WTC11 (cell line): ENCODE measurements at regions not wholly inside any gene's neighbourhood (a gene's known extent, or its start where the extent isn't known, plus 50 kb on each side); places are given as distances from the start of the nearest gene placed in this dataset.

ENCODE experiments used
- ATAC-seq: fragments of 200-7000 bp; cut with Tn5 transposase; 2 replicates; pipeline ENCODE4 v1.10.0; 2021; ENCODE audit warnings: mild to moderate bottlenecking, moderate library complexity
- CTCF ChIA-PET: fragments of 300-600 bp; sonication (Branson Sonifier 250); formaldehyde crosslinking; loops from one replicate; lab custom pipeline; 2021; ENCODE audit warnings: antibody characterized with exemption; lab: Charles Lee
- POLR2A ChIA-PET: fragments of 350-600 bp; sonication (Branson Sonifier 250); formaldehyde crosslinking; loops from one replicate; lab custom pipeline; 2021; ENCODE audit warnings: antibody characterized with exemption; lab: Charles Lee
- DNase-seq: peaks from one replicate; pipeline ENCODE4 v3.0.0; 2021; ENCODE audit warnings: low spot score
- H3K27ac Mint-ChIP-seq: 2 replicates; pipeline ENCODE4 v1.8.0; 2021; ENCODE audit warnings: mixed read lengths
- H3K27me3 Mint-ChIP-seq: 2 replicates; pipeline ENCODE4 v1.8.0; 2021; ENCODE audit warnings: low read depth, mild to moderate bottlenecking, moderate library complexity, mixed read lengths
- H3K36me3 Mint-ChIP-seq: 2 replicates; pipeline ENCODE4 v1.8.0; 2021; ENCODE audit warnings: mixed read lengths
- H3K4me1 Mint-ChIP-seq: 2 replicates; pipeline ENCODE4 v1.8.0; 2022; ENCODE audit warnings: mixed read lengths
- H3K4me3 Mint-ChIP-seq: 2 replicates; pipeline ENCODE4 v1.8.0; 2021; ENCODE audit warnings: mild to moderate bottlenecking, moderate library complexity, mixed read lengths
- H3K9me3 Mint-ChIP-seq: 2 replicates; pipeline ENCODE4 v1.8.0; 2021; ENCODE audit warnings: mixed read lengths
- AR ChIP-seq: fragments of 250-450 bp; sonication (Bioruptor Pico); IDR thresholded peaks from 2 replicates; pipeline ENCODE4 v1.9.0; 2021; ENCODE audit warnings: mild to moderate bottlenecking
- ATF1 ChIP-seq: sonication (generic); formaldehyde crosslinking; IDR thresholded peaks from 2 replicates; pipeline ENCODE4 v1.8.1; 2023; ENCODE audit warnings: mild to moderate bottlenecking, moderate library complexity, missing genetic modification reagents
- CREB1 ChIP-seq: sonication (generic); formaldehyde crosslinking; IDR thresholded peaks from 2 replicates; pipeline ENCODE4 v1.8.0; 2023; ENCODE audit warnings: mild to moderate bottlenecking, missing genetic modification reagents
- ETV6 ChIP-seq: sonication (generic); formaldehyde crosslinking; IDR thresholded peaks from 2 replicates; pipeline ENCODE4 v1.8.1; 2022; ENCODE audit warnings: mild to moderate bottlenecking, missing genetic modification reagents
- FOXJ3 ChIP-seq: sonication (generic); formaldehyde crosslinking; IDR thresholded peaks from 2 replicates; pipeline ENCODE4 v1.9.0; 2021; ENCODE audit warnings: missing genetic modification reagents, mild to moderate bottlenecking, borderline replicate concordance
- FOXK1 ChIP-seq: sonication (generic); formaldehyde crosslinking; IDR thresholded peaks from 2 replicates; pipeline ENCODE4 v1.8.0; 2022; ENCODE audit warnings: mild to moderate bottlenecking, moderate library complexity, missing genetic modification reagents
- NFYB ChIP-seq: sonication (generic); formaldehyde crosslinking; conservative IDR thresholded peaks from 2 replicates; pipeline ENCODE4 v1.8.0; 2022; ENCODE audit warnings: low read depth, missing genetic modification reagents
- RELA ChIP-seq: sonication (generic); formaldehyde crosslinking; IDR thresholded peaks from 2 replicates; pipeline ENCODE4 v1.8.1; 2022; ENCODE audit warnings: missing genetic modification reagents, mild to moderate bottlenecking, borderline replicate concordance
- SMAD3 ChIP-seq: sonication (generic); formaldehyde crosslinking; IDR thresholded peaks from 2 replicates; pipeline ENCODE4 v1.8.0; 2022; ENCODE audit warnings: missing genetic modification reagents, mild to moderate bottlenecking, borderline replicate concordance
- SP1 ChIP-seq: sonication (generic); formaldehyde crosslinking; conservative IDR thresholded peaks from 2 replicates; pipeline ENCODE4 v1.8.1; 2022; ENCODE audit warnings: missing genetic modification reagents
- TP53 ChIP-seq: sonication (generic); formaldehyde crosslinking; IDR thresholded peaks from 2 replicates; pipeline ENCODE4 v1.8.1; 2023; ENCODE audit warnings: mild to moderate bottlenecking, missing genetic modification reagents
- ZNF263 ChIP-seq: sonication (generic); formaldehyde crosslinking; IDR thresholded peaks from 2 replicates; pipeline ENCODE4 v1.8.1; 2022; ENCODE audit warnings: low read depth, mild to moderate bottlenecking, moderate library complexity, missing genetic modification reagents
- ZSCAN18 ChIP-seq: fragments of 250-450 bp; sonication (Bioruptor Pico); IDR thresholded peaks from 2 replicates; pipeline ENCODE4 v2.1.2; 2022; ENCODE audit warnings: mild to moderate bottlenecking, moderate library complexity
- TF ChIP-seq, protein P1 (sequence below): sonication (generic); formaldehyde crosslinking; IDR thresholded peaks from 2 replicates; pipeline ENCODE4 v1.8.0; 2022; ENCODE audit warnings: mild to moderate bottlenecking, missing genetic modification reagents
- TF ChIP-seq, protein P2 (sequence below): sonication (generic); formaldehyde crosslinking; IDR thresholded peaks from 2 replicates; pipeline ENCODE4 v1.8.1; 2022; ENCODE audit warnings: mild to moderate bottlenecking, missing genetic modification reagents, moderate library complexity, borderline replicate concordance
- TF ChIP-seq, protein P3 (sequence below): fragments of 250-450 bp; sonication (Bioruptor Pico); conservative IDR thresholded peaks from 2 replicates; pipeline ENCODE4 v1.9.0; 2021; ENCODE audit warnings: mild to moderate bottlenecking

- H3K36me3 Mint-ChIP-seq: no peaks in the 10 kb centered on the region
- POLR2A ChIA-PET: interaction anchor here (1.0 kb wide), 1 partner anchor 29 kb away, joined by 4 read pairs; no protein-coding TSS in a partner anchor
- peaks cover 11% of the 10 kb centered on the region for H3K4me1 Mint-ChIP-seq
- no peaks in the 10 kb centered on the region for H3K27me3 Mint-ChIP-seq
- ATAC-seq (no peak), DNase-seq (no peak)
- no peaks in the 10 kb centered on the region for H3K9me3 Mint-ChIP-seq
- CTCF ChIA-PET: no interaction called here
- H3K27ac Mint-ChIP-seq: no peak overlapping the region
- no peak overlapping the region for H3K4me3 Mint-ChIP-seq
- TF ChIP-seq NFYB (CRISPR knock-in tag) (no peak), ZNF263 (no peak), TP53 (CRISPR knock-in tag) (no peak), AR (CRISPR knock-in tag) (no peak), FOXK1 (CRISPR knock-in tag) (no peak), RELA (no peak), SMAD3 (no peak), SP1 (no peak), FOXJ3 (CRISPR knock-in tag) (no peak), ETV6 (no peak)
- TF ChIP-seq, protein P1, sequence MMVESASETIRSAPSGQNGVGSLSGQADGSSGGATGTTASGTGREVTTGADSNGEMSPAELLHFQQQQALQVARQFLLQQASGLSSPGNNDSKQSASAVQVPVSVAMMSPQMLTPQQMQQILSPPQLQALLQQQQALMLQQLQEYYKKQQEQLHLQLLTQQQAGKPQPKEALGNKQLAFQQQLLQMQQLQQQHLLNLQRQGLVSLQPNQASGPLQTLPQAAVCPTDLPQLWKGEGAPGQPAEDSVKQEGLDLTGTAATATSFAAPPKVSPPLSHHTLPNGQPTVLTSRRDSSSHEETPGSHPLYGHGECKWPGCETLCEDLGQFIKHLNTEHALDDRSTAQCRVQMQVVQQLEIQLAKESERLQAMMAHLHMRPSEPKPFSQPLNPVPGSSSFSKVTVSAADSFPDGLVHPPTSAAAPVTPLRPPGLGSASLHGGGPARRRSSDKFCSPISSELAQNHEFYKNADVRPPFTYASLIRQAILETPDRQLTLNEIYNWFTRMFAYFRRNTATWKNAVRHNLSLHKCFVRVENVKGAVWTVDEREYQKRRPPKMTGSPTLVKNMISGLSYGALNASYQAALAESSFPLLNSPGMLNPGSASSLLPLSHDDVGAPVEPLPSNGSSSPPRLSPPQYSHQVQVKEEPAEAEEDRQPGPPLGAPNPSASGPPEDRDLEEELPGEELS: no peak
- TF ChIP-seq, protein P2, sequence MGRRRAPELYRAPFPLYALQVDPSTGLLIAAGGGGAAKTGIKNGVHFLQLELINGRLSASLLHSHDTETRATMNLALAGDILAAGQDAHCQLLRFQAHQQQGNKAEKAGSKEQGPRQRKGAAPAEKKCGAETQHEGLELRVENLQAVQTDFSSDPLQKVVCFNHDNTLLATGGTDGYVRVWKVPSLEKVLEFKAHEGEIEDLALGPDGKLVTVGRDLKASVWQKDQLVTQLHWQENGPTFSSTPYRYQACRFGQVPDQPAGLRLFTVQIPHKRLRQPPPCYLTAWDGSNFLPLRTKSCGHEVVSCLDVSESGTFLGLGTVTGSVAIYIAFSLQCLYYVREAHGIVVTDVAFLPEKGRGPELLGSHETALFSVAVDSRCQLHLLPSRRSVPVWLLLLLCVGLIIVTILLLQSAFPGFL (CRISPR knock-in tag): no peak
- TF ChIP-seq, protein P3, sequence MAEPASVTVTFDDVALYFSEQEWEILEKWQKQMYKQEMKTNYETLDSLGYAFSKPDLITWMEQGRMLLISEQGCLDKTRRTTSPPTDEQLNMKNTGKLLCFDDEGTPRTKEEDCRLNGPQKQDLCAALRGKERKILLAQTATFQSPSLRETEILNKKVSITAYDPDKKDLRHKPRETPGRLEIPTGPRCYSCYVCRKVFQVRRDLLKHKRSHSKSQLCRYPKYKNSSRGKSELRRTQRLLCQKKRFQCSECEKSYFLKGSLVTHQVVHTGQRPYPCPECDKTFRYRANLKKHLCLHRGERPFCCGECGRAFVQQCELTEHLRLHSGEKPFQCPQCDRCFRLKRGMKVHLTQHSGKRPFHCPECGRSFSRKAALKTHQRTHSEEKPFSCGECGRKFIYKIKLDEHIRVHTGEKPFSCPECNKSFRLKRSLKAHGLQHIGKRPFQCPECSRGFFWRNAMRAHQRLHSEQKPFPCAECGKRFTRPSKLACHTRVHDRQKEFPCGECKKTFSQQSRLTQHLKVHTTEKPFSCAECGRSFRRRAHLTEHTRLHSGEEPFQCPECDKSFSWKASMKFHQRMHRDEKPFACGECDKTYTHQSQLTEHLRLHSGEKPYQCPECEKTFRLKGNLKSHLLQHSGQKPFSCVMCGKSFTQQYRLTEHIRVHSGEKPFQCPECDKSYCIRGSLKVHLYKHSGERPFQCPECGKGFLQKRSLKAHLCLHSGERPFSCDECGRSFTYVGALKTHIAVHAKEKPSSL (CRISPR knock-in tag): no peak
Observed at GRCh38 chr4:35167385-35167784, 1076.9 kb downstream of the ARAP2 start.

- no peak for DNase-seq
- Mint-ChIP-seq H3K4me3 (no peak overlapping the region), H3K27ac (no peak overlapping the region), H3K9me3 (no peaks in the 10 kb centered on the region), H3K4me1 (peaks cover 10% of the 10 kb centered on the region), H3K36me3 (no peaks in the 10 kb centered on the region), H3K27me3 (no peaks in the 10 kb centered on the region; the same call in 1 of the 2 replicates)
- ChIA-PET POLR2A (no interaction called here), CTCF (no interaction called here)
- no peak for ATAC-seq
- TF ChIP-seq ZSCAN18 (CRISPR knock-in tag) (no peak), ATF1 (CRISPR knock-in tag) (no peak), CREB1 (CRISPR knock-in tag) (no peak)
- TF ChIP-seq, all 79 proteins: peak for 0
Observed at GRCh38 chr4:35175487-35175886, 1068.8 kb downstream of the ARAP2 start.
